Astrocyte (in vitro differentiated cells and primary cell): ENCODE measurements at regions not wholly inside any gene's neighbourhood (a gene's known extent, or its start where the extent isn't known, plus 50 kb on each side); places are given as distances from the start of the nearest gene placed in this dataset.

Source experiments
- DNase-seq: peaks from one replicate; pipeline ENCODE4 v3.0.0-alpha.2; 2010; ENCODE audit warnings: low read depth
- FAIRE-seq: peaks from 2 replicates; lab custom pipeline; 2011; peaks lifted over from hg19 to GRCh38; lab: Jason Lieb, UNC
- H2AFZ ChIP-seq: 2 replicates; pipeline ENCODE4 v1.6.0; 2012; ENCODE audit warnings: low read depth, low read length, inconsistent platforms
- H3K27ac ChIP-seq: 2 replicates; pipeline ENCODE4 v1.5.1; 2011; ENCODE audit warnings: low read depth, low read length, inconsistent platforms
- H3K27me3 ChIP-seq: 2 replicates; pipeline ENCODE4 v1.6.0; 2011; ENCODE audit warnings: low read length, inconsistent platforms; ENCODE audit not compliant: insufficient read depth
- H3K36me3 ChIP-seq: 2 replicates; pipeline ENCODE4 v1.5.1; 2011; ENCODE audit warnings: low read length, inconsistent platforms; ENCODE audit not compliant: insufficient read depth
- H3K4me1 ChIP-seq: 2 replicates; pipeline ENCODE4 v1.5.1; 2011; ENCODE audit warnings: low read length, inconsistent platforms; ENCODE audit not compliant: insufficient read depth
- H3K4me2 ChIP-seq: 2 replicates; pipeline ENCODE4 v1.6.0; 2012; ENCODE audit warnings: low read length, inconsistent platforms
- H3K4me3 ChIP-seq: 2 replicates; pipeline ENCODE4 v1.5.1; 2011; ENCODE audit warnings: low read depth, mild to moderate bottlenecking, low read length, inconsistent platforms; ENCODE audit not compliant: insufficient read depth
- H3K79me2 ChIP-seq: 2 replicates; pipeline ENCODE4 v1.6.0; 2012; ENCODE audit warnings: mild to moderate bottlenecking, low read length, inconsistent platforms; ENCODE audit not compliant: insufficient read depth
- H3K9ac ChIP-seq: 2 replicates; pipeline ENCODE4 v1.6.0; 2012; ENCODE audit warnings: mild to moderate bottlenecking, low read length, inconsistent platforms
- H3K9me3 ChIP-seq: 2 replicates; pipeline ENCODE4 v1.5.1; 2012; ENCODE audit warnings: low read depth, mild to moderate bottlenecking, low read length, inconsistent platforms; ENCODE audit not compliant: insufficient read depth
- H4K20me1 ChIP-seq: 2 replicates; pipeline ENCODE4 v1.6.0; 2012; ENCODE audit warnings: low read length, inconsistent platforms; ENCODE audit not compliant: insufficient read depth
- H3K27ac Mint-ChIP-seq: one replicate; pipeline ENCODE4 v1.8.0; 2021; ENCODE audit warnings: mild to moderate bottlenecking, mixed read lengths; ENCODE audit not compliant: unreplicated experiment
- H3K27me3 Mint-ChIP-seq: one replicate; pipeline ENCODE4 v1.8.0; 2021; ENCODE audit warnings: low read depth, mixed read lengths; ENCODE audit not compliant: unreplicated experiment
- H3K36me3 Mint-ChIP-seq: one replicate; pipeline ENCODE4 v1.8.0; 2021; ENCODE audit warnings: low read depth, mixed read lengths; ENCODE audit not compliant: unreplicated experiment
- H3K4me1 Mint-ChIP-seq: one replicate; pipeline ENCODE4 v1.8.0; 2021; ENCODE audit warnings: low read depth, mixed read lengths; ENCODE audit not compliant: unreplicated experiment
- H3K4me3 Mint-ChIP-seq: one replicate; pipeline ENCODE4 v1.8.0; 2021; ENCODE audit warnings: mild to moderate bottlenecking, moderate library complexity, mixed read lengths; ENCODE audit not compliant: unreplicated experiment
- H3K9me3 Mint-ChIP-seq: one replicate; pipeline ENCODE4 v1.8.0; 2021; ENCODE audit warnings: mild to moderate bottlenecking, mixed read lengths; ENCODE audit not compliant: unreplicated experiment
- EZH2 ChIP-seq: IDR thresholded peaks from 2 replicates; pipeline ENCODE4 v1.6.1; 2012; ENCODE audit warnings: mild to moderate bottlenecking, low read length, inconsistent platforms; ENCODE audit not compliant: insufficient read depth
- TF ChIP-seq, protein P1 (sequence below): IDR thresholded peaks from 2 replicates; pipeline ENCODE4 v1.5.1; 2011; ENCODE audit warnings: low read depth, mild to moderate bottlenecking, inconsistent platforms, low read length, moderate library complexity; ENCODE audit not compliant: insufficient read depth

DNA sequence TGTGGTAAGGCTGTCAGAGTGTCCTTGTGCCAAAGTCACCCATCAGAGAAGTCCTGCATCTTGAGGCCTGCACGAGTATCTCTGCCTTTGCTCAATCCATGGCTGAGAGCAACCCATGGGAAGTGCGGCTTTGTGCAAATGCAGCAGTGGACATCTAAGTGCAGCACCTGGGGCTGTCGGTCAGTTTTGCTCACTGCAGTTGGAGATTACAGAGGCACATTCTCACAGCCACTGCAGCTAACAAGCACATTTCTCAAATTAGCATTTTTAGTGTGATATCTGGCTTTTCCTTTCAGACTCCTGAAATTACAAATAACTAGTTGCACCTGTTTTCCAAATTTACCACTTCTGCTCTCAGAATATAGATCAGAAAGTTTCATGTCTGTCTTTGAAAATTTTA is 81.5 kb upstream of the DAZL start:
- TF ChIP-seq, protein P1, sequence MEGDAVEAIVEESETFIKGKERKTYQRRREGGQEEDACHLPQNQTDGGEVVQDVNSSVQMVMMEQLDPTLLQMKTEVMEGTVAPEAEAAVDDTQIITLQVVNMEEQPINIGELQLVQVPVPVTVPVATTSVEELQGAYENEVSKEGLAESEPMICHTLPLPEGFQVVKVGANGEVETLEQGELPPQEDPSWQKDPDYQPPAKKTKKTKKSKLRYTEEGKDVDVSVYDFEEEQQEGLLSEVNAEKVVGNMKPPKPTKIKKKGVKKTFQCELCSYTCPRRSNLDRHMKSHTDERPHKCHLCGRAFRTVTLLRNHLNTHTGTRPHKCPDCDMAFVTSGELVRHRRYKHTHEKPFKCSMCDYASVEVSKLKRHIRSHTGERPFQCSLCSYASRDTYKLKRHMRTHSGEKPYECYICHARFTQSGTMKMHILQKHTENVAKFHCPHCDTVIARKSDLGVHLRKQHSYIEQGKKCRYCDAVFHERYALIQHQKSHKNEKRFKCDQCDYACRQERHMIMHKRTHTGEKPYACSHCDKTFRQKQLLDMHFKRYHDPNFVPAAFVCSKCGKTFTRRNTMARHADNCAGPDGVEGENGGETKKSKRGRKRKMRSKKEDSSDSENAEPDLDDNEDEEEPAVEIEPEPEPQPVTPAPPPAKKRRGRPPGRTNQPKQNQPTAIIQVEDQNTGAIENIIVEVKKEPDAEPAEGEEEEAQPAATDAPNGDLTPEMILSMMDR: no peak
- no peak for TF ChIP-seq EZH2
- H3K9ac ChIP-seq: no peak overlapping the region
- H3K4me3 Mint-ChIP-seq: no peak overlapping the region
- no peaks in the 10 kb centered on the region for H3K4me1 ChIP-seq
- no peak for DNase-seq
- no peak overlapping the region for H3K4me2 ChIP-seq
- H3K4me3 ChIP-seq: no peak overlapping the region
- no peak overlapping the region for H3K27ac ChIP-seq
- no peak for FAIRE-seq
- no peaks in the 10 kb centered on the region for H3K36me3 ChIP-seq
- peaks cover 4% of the 10 kb centered on the region for H3K27me3 ChIP-seq
- no peaks in the 10 kb centered on the region for H3K9me3 ChIP-seq
- no peaks in the 10 kb centered on the region for H3K36me3 Mint-ChIP-seq
- no peaks in the 10 kb centered on the region for H4K20me1 ChIP-seq
- no peak overlapping the region for H2AFZ ChIP-seq
- H3K27ac Mint-ChIP-seq: no peak overlapping the region
- H3K4me1 Mint-ChIP-seq: no peaks in the 10 kb centered on the region
- no peaks in the 10 kb centered on the region for H3K27me3 Mint-ChIP-seq
- no peaks in the 10 kb centered on the region for H3K79me2 ChIP-seq
- no peaks in the 10 kb centered on the region for H3K9me3 Mint-ChIP-seq

DNA sequence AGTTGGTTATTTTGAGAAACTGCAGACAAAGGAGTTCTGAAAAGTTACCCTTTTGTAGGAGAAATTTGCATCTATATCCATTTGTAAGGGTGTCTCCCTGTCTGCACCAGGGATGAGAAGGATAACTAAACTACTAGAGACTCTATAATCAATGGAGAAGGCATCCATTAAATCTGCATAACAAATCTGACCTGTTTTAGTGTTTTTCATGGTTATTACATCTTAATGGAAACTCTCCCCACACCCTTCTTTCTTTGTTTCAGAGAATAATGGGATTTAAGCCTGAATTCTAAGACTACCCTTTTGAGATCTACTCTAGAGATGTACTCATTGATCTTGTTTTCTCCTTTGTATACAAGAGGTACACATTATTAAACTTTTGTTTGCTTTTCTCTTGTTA is 82.0 kb upstream of the DAZL start:
- H2AFZ ChIP-seq: no peak overlapping the region
- H3K27me3 ChIP-seq: peaks cover 4% of the 10 kb centered on the region
- no peaks in the 10 kb centered on the region for H3K9me3 ChIP-seq
- no peak overlapping the region for H3K4me2 ChIP-seq
- no peaks in the 10 kb centered on the region for H3K4me1 ChIP-seq
- no peaks in the 10 kb centered on the region for H3K27me3 Mint-ChIP-seq
- FAIRE-seq (no peak), DNase-seq (no peak)
- TF ChIP-seq, protein P1: no peak
- TF ChIP-seq EZH2: no peak
- H4K20me1 ChIP-seq: no peaks in the 10 kb centered on the region
- H3K36me3 ChIP-seq: no peaks in the 10 kb centered on the region
- no peaks in the 10 kb centered on the region for H3K9me3 Mint-ChIP-seq
- H3K27ac ChIP-seq: no peak overlapping the region
- no peak overlapping the region for H3K4me3 Mint-ChIP-seq
- H3K4me1 Mint-ChIP-seq: no peaks in the 10 kb centered on the region
- no peaks in the 10 kb centered on the region for H3K79me2 ChIP-seq
- H3K36me3 Mint-ChIP-seq: no peaks in the 10 kb centered on the region
- H3K4me3 ChIP-seq: no peak overlapping the region
- H3K9ac ChIP-seq: no peak overlapping the region
- H3K27ac Mint-ChIP-seq: no peak overlapping the region

DNA sequence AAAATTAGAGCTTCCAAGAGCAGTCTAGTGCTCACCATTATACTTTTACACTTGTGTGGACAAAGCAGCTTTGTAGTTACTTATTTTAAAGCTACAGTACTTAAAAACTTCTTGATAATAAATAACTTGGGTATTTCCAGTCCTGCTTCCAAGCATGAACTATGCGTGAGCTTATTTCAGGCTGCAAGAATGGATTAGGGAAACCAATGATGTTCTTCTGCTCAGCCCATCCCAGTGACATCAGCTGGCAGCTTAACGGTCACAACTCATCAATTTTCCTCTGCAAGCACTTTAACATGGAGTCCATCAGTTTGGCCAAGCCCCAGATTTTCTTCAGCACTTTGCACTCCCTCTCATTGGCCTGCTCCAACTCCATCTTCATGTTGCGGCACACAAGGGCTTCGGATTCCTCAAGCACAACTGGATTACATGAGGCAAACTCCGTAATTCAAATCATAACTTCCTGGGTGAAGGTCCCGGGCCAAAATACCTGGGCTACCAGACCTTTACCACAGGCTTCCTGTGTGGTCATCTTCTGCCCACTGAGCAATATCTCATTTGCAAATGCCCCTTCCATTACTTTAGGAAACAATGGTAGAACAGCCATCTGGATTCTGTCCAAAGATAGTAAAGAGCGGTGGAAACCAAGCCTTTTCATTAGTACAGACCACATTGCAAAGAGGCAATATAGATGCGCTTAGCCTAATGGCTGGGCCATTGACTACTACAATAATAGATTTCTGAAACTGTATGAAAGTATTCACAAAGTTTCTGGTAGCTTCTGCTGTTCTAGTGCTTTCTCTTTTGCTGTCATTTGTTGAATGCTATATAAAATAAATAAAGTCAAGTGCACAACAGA is 87.5 kb upstream of the DAZL start:
- Mint-ChIP-seq H3K27me3 (no peaks in the 10 kb centered on the region), H3K9me3 (no peaks in the 10 kb centered on the region), H3K27ac (no peak overlapping the region), H3K4me3 (no peak overlapping the region), H3K4me1 (no peaks in the 10 kb centered on the region), H3K36me3 (no peaks in the 10 kb centered on the region)
- DNase-seq (peak; percentile 8), FAIRE-seq (no peak)
- H4K20me1 ChIP-seq: no peaks in the 10 kb centered on the region
- H3K4me2 ChIP-seq: no peak overlapping the region
- H3K27me3 ChIP-seq: no peaks in the 10 kb centered on the region
- H2AFZ ChIP-seq: no peak overlapping the region
- no peaks in the 10 kb centered on the region for H3K79me2 ChIP-seq
- no peaks in the 10 kb centered on the region for H3K9me3 ChIP-seq
- TF ChIP-seq, protein P1: no peak
- no peak for TF ChIP-seq EZH2
- H3K36me3 ChIP-seq: no peaks in the 10 kb centered on the region
- no peak overlapping the region for H3K9ac ChIP-seq
- H3K4me3 ChIP-seq: no peak overlapping the region
- H3K27ac ChIP-seq: no peak overlapping the region
- H3K4me1 ChIP-seq: no peaks in the 10 kb centered on the region
